ENCODE measurements at regions not wholly inside any gene's neighbourhood (a gene's known extent, or its start where the extent isn't known, plus 50 kb on each side); places are given as distances from the start of the nearest gene placed in this dataset.
"Not testable (repeated sequence)": the region's sequence is repeated elsewhere in the genome, so short reads cannot be mapped to it uniquely, and the experiment has no call there.

- H3K4me3 Mint-ChIP-seq = no peak overlapping the region
- peaks cover 4% of the 10 kb centered on the region for H3K9me3 Mint-ChIP-seq
- DNase-seq (ENCODE audit: low read depth, low spot score) = no peak
- no peaks in the 10 kb centered on the region for H3K36me3 Mint-ChIP-seq (ENCODE audit: low read depth)
- no peaks in the 10 kb centered on the region for H3K4me1 Mint-ChIP-seq
- no peaks in the 10 kb centered on the region for H3K27me3 Mint-ChIP-seq (ENCODE audit: low read depth)
- no peak for TF ChIP-seq CTCF (conservative IDR thresholded peaks at IDR 0.05)
- no peak overlapping the region for H3K27ac Mint-ChIP-seq (ENCODE audit: unreplicated experiment)
These were observed 277.5 kb upstream of the NREP start for GRCh38 chr5:112034421-112034979.

GRCh38 chr5:112026879-112027278, 269.9 kb upstream of the NREP start:
- H3K4me1 Mint-ChIP-seq; H3K4me3 Mint-ChIP-seq; H3K9me3 Mint-ChIP-seq; H3K27me3 Mint-ChIP-seq (ENCODE audit: low read depth); H3K27ac Mint-ChIP-seq (ENCODE audit: unreplicated experiment); H3K36me3 Mint-ChIP-seq (ENCODE audit: low read depth); DNase-seq (ENCODE audit: low read depth, low spot score): not testable (repeated sequence)

GRCh38 chr5:112025757-112026156, 268.8 kb upstream of the NREP start:
- DNase-seq (ENCODE audit: low read depth, low spot score) = no peak
- Mint-ChIP-seq H3K9me3 (peaks cover 2% of the 10 kb centered on the region), H3K27me3 (ENCODE audit: low read depth) (no peaks in the 10 kb centered on the region), H3K36me3 (ENCODE audit: low read depth) (no peaks in the 10 kb centered on the region), H3K27ac (ENCODE audit: unreplicated experiment) (no peak overlapping the region), H3K4me1 (no peaks in the 10 kb centered on the region), H3K4me3 (no peak overlapping the region)
- no peak for TF ChIP-seq CTCF (conservative IDR thresholded peaks at IDR 0.05)

GRCh38 chr5:112024769-112025168, 267.8 kb upstream of the NREP start:
- DNase-seq (ENCODE audit: low read depth, low spot score) = no peak
- Mint-ChIP-seq H3K27me3 (ENCODE audit: low read depth) (no peaks in the 10 kb centered on the region), H3K9me3 (peaks cover 2% of the 10 kb centered on the region), H3K27ac (ENCODE audit: unreplicated experiment) (no peak overlapping the region), H3K36me3 (ENCODE audit: low read depth) (no peaks in the 10 kb centered on the region), H3K4me1 (no peaks in the 10 kb centered on the region), H3K4me3 (no peak overlapping the region)
- TF ChIP-seq CTCF (conservative IDR thresholded peaks at IDR 0.05) = no peak

GRCh38 chr5:112024221-112024620, 267.2 kb upstream of the NREP start:
- no peak for TF ChIP-seq CTCF (conservative IDR thresholded peaks at IDR 0.05)
- Mint-ChIP-seq H3K27ac (ENCODE audit: unreplicated experiment) (no peak overlapping the region), H3K4me3 (no peak overlapping the region), H3K9me3 (peaks cover 2% of the 10 kb centered on the region), H3K4me1 (no peaks in the 10 kb centered on the region), H3K36me3 (ENCODE audit: low read depth) (no peaks in the 10 kb centered on the region), H3K27me3 (ENCODE audit: low read depth) (no peaks in the 10 kb centered on the region)
- no peak for DNase-seq (ENCODE audit: low read depth, low spot score)

GRCh38 chr5:112023766-112024165, 266.8 kb upstream of the NREP start:
- no peak for DNase-seq (ENCODE audit: low read depth, low spot score)
- H3K9me3 Mint-ChIP-seq = peaks cover 2% of the 10 kb centered on the region
- no peaks in the 10 kb centered on the region for H3K27me3 Mint-ChIP-seq (ENCODE audit: low read depth)
- no peaks in the 10 kb centered on the region for H3K36me3 Mint-ChIP-seq (ENCODE audit: low read depth)
- TF ChIP-seq CTCF (conservative IDR thresholded peaks at IDR 0.05) = no peak
- no peak overlapping the region for H3K27ac Mint-ChIP-seq (ENCODE audit: unreplicated experiment)
- no peak overlapping the region for H3K4me3 Mint-ChIP-seq
- no peaks in the 10 kb centered on the region for H3K4me1 Mint-ChIP-seq
